Cardiac fibroblast (primary cell): ENCODE measurements at regions not wholly inside any gene's neighbourhood (a gene's known extent, or its start where the extent isn't known, plus 50 kb on each side); places are given as distances from the start of the nearest gene placed in this dataset.

Experiments used
- DNase-seq, 2 donors: peaks; one replicate each; pipeline versions ENCODE4 v3.0.0 to v3.0.0-alpha.2; 2010; ENCODE audit warnings: low read depth in 2 of 2
- H3K4me3 ChIP-seq, 2 donors: replicated peaks in 1 of 2; 1 replicate in 1 of 2; 2 replicates in 1 of 2; pipeline ENCODE4 v1.5.1; 2011; ENCODE audit warnings: low read depth in 2 of 2, low read length in 2 of 2, mild to moderate bottlenecking in 2 of 2, moderate library complexity in 1 of 2
- TF ChIP-seq, protein P1 (sequence below): IDR thresholded peaks from one replicate; pipeline ENCODE4 v1.5.1; 2011; ENCODE audit warnings: low read depth, mild to moderate bottlenecking, low read length, inconsistent platforms

DNA sequence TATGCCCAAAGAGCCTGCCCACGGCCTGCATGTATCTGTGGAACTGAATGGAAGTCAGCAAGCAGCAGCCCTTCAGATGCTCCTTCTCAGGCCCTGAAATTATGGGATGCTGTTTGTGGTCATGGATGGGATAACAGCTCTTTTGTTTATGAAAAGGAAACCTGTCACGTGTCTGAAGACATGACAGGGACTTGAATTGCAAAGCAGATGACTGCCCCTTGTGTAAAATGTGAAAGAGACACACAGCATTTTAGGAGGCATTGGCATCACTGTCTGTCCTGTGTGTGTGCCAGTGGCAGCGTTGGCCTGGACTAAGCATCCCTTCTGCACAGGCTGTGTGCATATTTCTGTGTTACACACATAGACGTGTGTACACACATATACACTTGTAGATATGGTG is 192.1 kb downstream of the VRK1 start:
- TF ChIP-seq, protein P1, sequence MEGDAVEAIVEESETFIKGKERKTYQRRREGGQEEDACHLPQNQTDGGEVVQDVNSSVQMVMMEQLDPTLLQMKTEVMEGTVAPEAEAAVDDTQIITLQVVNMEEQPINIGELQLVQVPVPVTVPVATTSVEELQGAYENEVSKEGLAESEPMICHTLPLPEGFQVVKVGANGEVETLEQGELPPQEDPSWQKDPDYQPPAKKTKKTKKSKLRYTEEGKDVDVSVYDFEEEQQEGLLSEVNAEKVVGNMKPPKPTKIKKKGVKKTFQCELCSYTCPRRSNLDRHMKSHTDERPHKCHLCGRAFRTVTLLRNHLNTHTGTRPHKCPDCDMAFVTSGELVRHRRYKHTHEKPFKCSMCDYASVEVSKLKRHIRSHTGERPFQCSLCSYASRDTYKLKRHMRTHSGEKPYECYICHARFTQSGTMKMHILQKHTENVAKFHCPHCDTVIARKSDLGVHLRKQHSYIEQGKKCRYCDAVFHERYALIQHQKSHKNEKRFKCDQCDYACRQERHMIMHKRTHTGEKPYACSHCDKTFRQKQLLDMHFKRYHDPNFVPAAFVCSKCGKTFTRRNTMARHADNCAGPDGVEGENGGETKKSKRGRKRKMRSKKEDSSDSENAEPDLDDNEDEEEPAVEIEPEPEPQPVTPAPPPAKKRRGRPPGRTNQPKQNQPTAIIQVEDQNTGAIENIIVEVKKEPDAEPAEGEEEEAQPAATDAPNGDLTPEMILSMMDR, result no peak
- DNase-seq, result no peak
- no peak overlapping the region for H3K4me3 ChIP-seq

DNA sequence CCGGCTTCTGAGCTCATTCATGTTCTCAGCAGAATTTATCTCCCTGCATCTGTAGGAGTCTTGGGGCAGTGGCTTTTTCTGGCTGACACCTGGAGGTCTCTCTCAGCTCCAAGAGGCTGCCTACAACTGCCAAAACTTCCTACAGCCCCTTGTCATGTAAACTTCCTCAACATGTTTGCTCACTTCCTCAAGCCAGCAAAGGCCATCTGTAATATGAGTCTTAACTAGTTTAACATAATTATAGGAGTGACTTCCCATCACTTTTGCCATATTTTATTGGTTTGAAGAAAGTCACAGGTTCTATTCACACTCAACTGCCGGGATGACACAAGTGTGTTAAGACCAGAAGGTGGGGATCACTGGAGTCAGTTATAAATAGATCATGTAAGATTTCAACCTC is 194.0 kb downstream of the VRK1 start:
- TF ChIP-seq, protein P1, result no peak
- no peak overlapping the region for H3K4me3 ChIP-seq
- DNase-seq, result no peak

DNA sequence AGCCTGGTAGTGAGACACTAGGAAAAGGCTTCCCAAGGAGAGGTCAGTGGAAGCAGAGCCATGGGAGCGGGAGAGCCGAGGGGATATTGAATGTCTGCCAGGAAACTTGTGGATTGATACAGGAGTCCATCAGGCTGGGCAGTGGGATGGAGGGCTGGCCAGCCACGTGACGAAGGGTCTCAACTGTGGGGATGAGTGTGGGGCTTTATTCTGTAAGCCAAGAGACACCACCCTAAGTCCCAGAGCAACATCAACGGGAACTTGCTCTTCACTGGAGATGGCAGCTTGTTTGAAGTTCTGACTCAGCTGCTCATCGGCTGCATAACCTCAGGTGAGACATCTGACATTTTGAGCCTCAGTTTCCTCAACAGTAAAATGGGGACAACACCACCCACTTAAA is 197.8 kb downstream of the VRK1 start:
- no peak for DNase-seq
- TF ChIP-seq, protein P1, result no peak
- H3K4me3 ChIP-seq, result no peak overlapping the region

DNA sequence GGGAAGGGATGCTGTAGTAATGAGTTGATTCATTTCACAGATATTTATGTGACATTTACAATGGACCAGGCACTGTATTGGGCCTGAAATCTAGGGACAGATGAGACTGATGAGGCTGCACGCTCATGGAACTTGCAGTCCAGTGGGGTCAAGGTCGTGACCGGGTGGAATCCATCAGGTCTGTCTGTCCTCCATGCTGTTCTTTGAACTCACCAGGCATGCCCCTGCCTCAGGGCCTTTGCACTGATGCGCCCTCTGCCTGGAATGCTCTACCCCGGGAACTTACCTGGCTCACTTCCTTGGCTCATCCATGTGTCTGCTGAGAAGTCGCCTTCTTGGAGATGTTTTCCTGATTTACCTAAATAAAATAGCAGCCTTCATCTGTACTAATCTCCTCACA is 200.1 kb downstream of the VRK1 start:
- TF ChIP-seq, protein P1, result no peak
- H3K4me3 ChIP-seq, result no peak overlapping the region
- DNase-seq, result no peak

DNA sequence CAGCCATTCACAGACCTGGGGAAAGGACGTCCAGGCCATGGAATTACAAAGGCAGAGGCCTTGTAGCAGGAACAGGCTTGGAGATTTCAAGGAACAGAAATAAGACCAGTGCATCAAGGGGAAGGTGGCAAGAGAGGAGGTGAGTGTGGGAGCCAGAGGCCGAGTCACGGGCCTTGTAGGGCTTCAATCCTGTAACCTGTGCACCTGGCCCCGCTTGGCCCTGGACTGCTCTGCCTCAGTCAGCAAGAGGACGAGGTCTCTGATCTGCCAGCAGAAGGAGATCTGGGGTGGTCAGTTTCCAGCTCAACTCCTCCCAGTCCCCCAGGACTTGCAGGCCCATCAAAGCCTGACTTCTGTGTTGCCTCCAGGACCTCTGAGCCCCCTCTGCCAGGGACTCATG is 200.8 kb downstream of the VRK1 start:
- TF ChIP-seq, protein P1, result no peak
- H3K4me3 ChIP-seq, result no peak overlapping the region
- no peak for DNase-seq

DNA sequence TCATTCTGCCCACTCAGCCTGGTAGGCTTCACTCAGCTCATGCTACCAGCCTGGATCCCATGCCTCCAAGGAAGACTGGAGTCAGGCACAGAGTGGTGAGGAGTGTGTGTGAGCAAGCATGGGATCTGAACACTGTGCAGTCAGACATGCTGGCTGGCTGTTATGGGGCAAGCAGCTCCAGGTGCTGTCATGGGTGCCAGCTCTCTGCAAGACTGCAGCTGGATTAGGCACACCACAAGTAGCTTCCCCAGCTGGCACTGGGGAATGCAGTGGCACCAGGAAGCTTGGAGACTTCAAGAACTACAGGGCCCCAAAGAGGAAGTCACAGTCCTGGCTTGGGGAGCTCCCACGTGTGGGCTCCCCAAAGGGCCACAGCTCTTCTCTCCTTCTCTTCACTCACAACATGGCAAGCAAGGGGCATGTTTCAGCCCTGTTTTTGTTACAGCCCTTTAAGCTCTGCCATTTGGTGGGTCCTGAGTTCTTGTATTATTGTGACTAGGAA is 202.5 kb downstream of the VRK1 start:
- TF ChIP-seq, protein P1, result no peak
- no peak overlapping the region for H3K4me3 ChIP-seq
- DNase-seq, result no peak

DNA sequence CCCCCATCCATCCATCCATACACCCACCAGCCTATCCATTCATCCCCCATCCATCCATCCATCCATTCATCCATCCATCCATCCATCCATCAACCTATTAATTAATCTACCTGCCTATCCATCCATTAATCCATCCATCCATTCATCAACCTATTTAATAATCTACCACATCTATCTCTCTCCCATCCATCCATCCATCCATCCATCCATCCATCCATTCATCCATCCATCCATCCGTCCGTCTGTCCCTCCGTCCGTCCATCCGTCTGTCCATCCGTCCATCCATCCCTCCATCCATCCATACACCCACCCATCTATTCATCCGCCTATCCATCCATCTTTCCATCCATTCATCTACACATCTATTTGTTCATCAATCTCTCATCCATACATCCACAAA is 205.3 kb downstream of the VRK1 start:
- no peak overlapping the region for H3K4me3 ChIP-seq
- TF ChIP-seq, protein P1, result no peak
- DNase-seq, result no peak
